ENCODE measurements at regions not wholly inside any gene's neighbourhood (a gene's known extent, or its start where the extent isn't known, plus 50 kb on each side); places are given as distances from the start of the nearest gene placed in this dataset.

GRCh38 chr15:77839970-77840905 is 207.5 kb upstream of the LINGO1 start:
- TF ChIP-seq CTCF (IDR thresholded peaks at IDR 0.05; ENCODE audit: low read depth, low read length, missing control alignments): no peak
- no peak for DNase-seq (ENCODE audit: low read depth)

GRCh38 chr15:77839456-77839855 is 206.7 kb upstream of the LINGO1 start:
- DNase-seq (ENCODE audit: low read depth): no peak
- H3K4me3 ChIP-seq (ENCODE audit: low read depth, low read length): no peak overlapping the region
- TF ChIP-seq CTCF (IDR thresholded peaks at IDR 0.05; ENCODE audit: low read depth, low read length, missing control alignments): no peak

More at GRCh38 chr15:77839970-77840905, 207.5 kb upstream of the LINGO1 start:
- H3K4me3 ChIP-seq (ENCODE audit: low read depth, low read length): no peak overlapping the region

DNA sequence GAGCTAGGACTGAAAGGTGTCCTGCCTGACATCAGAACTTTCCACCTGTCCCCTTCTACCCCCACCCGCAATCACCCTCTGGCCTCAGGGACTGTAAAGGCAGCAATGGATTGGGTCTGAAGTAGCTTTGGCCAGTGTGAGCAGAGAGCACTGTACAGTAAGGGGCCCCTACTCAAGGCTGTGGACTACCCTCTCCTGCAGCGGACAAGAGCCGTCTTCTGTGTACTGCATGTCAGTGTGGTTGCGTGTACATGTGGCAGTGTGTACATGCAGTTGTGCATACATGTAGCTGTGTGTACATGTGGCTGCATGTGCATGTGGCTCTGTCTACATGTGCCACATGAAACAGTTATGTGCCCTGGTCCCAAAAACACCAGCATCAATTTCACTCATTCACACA is 205.9 kb upstream of the LINGO1 start:
- H3K4me3 ChIP-seq (ENCODE audit: low read depth, low read length): no peak overlapping the region
- TF ChIP-seq CTCF (IDR thresholded peaks at IDR 0.05; ENCODE audit: low read depth, low read length, missing control alignments): no peak
- DNase-seq (ENCODE audit: low read depth): no peak

DNA sequence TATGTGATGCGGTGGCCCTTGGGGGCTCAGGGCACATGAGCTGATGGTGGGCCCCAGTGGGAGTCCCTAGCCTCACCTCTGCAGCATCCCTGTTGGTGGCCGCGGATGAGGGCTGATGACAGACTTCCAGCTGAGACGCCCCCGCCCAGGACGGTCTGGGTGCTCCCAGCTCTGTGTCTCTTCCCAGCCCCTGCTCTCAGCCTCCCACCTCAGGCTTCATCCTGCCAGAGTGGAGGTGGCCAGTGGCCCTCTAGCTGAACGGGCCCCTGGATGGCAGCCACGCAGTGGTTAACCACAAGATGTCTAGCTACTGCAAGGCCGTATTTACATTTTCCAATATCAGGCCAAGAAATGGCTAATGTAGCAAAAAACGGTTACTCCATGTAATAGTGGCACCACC is 205.3 kb upstream of the LINGO1 start:
- no peak for DNase-seq (ENCODE audit: low read depth)
- no peak for TF ChIP-seq CTCF (IDR thresholded peaks at IDR 0.05; ENCODE audit: low read depth, low read length, missing control alignments)
- no peak overlapping the region for H3K4me3 ChIP-seq (ENCODE audit: low read depth, low read length)

- no peak for DNase-seq (ENCODE audit: low read depth)
- H3K4me3 ChIP-seq (ENCODE audit: low read depth, low read length): no peak overlapping the region
- no peak for TF ChIP-seq CTCF (IDR thresholded peaks at IDR 0.05; ENCODE audit: low read depth, low read length, missing control alignments)
These were observed 204.9 kb upstream of the LINGO1 start for GRCh38 chr15:77837649-77838025.

- no peak for TF ChIP-seq CTCF (IDR thresholded peaks at IDR 0.05; ENCODE audit: low read depth, low read length, missing control alignments)
- no peak for DNase-seq (ENCODE audit: low read depth)
- H3K4me3 ChIP-seq (ENCODE audit: low read depth, low read length): no peak overlapping the region
These were observed 204.4 kb upstream of the LINGO1 start for GRCh38 chr15:77836906-77837648.
